LNCaP clone FGC (cell line): ENCODE measurements at regions not wholly inside any gene's neighbourhood (a gene's known extent, or its start where the extent isn't known, plus 50 kb on each side); places are given as distances from the start of the nearest gene placed in this dataset.

ENCODE experiments used
- DNase-seq: peaks from one replicate; pipeline ENCODE4 v3.0.0-alpha.2; 2011; ENCODE audit warnings: low read depth
- H3K4me3 ChIP-seq: 2 replicates; pipeline ENCODE4 v1.5.1; 2011; ENCODE audit warnings: mild to moderate bottlenecking, low read depth, low read length, control low read depth
- CTCF ChIP-seq: IDR thresholded peaks from 2 replicates; pipeline ENCODE4 v1.5.1; 2012; ENCODE audit warnings: mild to moderate bottlenecking; ENCODE audit not compliant: control insufficient read depth, insufficient read depth; ENCODE audit errors: extremely low read depth

DNA sequence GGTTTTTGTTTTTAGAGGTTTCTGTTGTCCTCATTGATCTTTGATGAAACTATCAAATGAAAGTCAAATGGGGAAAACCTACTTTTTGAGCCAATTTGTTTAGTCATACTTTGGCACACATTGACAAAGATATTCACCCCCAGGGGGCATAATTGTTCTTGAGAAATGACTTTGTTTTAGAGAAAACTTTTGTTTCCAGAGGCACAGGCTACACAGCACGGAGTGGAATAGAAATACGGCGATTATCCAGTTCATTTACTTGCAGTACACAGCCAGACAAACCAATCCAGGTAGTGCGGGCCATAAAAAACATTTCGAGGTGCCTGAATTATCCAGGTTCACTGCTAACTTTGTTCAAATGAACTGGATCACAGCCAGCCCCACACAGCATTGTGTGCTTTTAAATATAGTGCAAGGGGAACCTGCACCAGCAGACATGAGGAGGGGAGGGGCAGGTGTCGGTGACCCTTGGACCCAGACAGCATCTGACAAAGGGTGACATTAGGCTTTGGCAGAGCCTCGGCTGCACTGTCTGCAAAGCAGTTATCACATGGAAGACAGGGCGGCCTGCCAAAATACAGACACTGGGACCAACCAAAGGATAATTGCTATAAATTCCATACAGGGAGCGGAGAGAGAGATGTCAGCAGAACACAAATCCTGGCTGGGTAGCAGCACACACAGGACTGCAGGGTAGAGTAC is 179.6 kb upstream of the NOCT start:
- no peak for TF ChIP-seq CTCF
- DNase-seq, result no peak
- H3K4me3 ChIP-seq, result no peak overlapping the region

- DNase-seq, result no peak
- H3K4me3 ChIP-seq, result no peak overlapping the region
- no peak for TF ChIP-seq CTCF
Measured at GRCh38 chr4:138833974-138834373, 181.6 kb upstream of the NOCT start.

- no peak for TF ChIP-seq CTCF
- DNase-seq, result no peak
- H3K4me3 ChIP-seq, result no peak overlapping the region
Measured at GRCh38 chr4:138832563-138832962, 183.0 kb upstream of the NOCT start.

- DNase-seq, result no peak
- TF ChIP-seq CTCF, result no peak
- no peak overlapping the region for H3K4me3 ChIP-seq
Measured at GRCh38 chr4:138831948-138832347, 183.6 kb upstream of the NOCT start.

DNA sequence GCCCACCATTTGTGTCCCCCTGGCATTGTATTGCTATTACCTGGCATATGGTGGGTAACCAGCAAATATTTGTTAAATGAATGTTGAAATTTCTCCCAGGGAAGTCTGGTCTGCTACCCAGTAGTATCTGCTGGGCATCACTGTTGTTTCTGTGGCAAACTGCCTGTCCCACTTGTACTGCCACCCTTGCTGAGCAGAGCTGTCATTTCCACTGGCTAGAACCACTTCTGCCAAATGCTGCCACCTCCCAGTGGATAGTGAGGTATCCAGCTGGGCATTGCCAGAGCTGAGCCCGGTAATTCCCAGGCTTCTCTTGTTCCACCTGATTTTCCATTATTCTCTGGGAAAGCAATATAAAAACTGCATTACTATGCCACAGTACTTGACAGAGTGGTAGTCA is 186.7 kb upstream of the NOCT start:
- DNase-seq, result no peak
- H3K4me3 ChIP-seq, result no peak overlapping the region
- no peak for TF ChIP-seq CTCF

GRCh38 chr4:138826754-138827153 is 188.8 kb upstream of the NOCT start:
- no peak for TF ChIP-seq CTCF
- no peak for DNase-seq
- H3K4me3 ChIP-seq, result no peak overlapping the region

DNA sequence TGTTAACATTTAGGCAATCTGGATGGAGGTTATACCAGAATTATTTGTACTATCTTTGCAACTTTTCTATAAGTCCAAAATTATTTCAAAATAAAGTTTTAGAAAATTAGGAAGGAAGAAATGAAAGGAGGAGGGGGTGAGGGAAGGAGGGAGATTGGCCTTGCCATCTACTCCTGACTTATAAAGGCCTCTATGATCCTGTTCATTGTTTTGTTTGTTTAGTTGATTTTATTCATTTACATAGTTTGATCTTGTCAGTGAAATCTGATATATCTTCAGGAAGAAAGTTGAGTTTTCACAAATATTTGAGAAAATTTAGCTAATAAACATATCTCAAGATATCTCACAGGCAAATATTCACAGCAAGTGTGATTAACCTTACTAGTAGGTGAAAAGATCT is 189.3 kb upstream of the NOCT start:
- no peak overlapping the region for H3K4me3 ChIP-seq
- TF ChIP-seq CTCF, result no peak
- DNase-seq, result peak; percentile 36
